Suprapubic skin (tissue), 4 donors: ENCODE measurements at regions not wholly inside any gene's neighbourhood (a gene's known extent, or its start where the extent isn't known, plus 50 kb on each side); places are given as distances from the start of the nearest gene placed in this dataset.

Experiments used
- DNase-seq, 2 donors: peaks; one replicate each; pipeline ENCODE4 v3.0.0-alpha.2; 2019; ENCODE audit warnings: low spot score in 2 of 2
- H3K27ac ChIP-seq: fragments of 200-600 bp; sonication (generic); one replicate; pipeline ENCODE4 v1.5.1; 2019
- H3K27me3 ChIP-seq: fragments of 200-600 bp; sonication (generic); one replicate; pipeline ENCODE4 v1.5.1; 2019
- H3K36me3 ChIP-seq: fragments of 200-600 bp; sonication (generic); one replicate; pipeline ENCODE4 v1.5.1; 2019
- H3K4me1 ChIP-seq: fragments of 200-600 bp; sonication (generic); one replicate; pipeline ENCODE4 v1.5.1; 2019
- H3K4me3 ChIP-seq: fragments of 200-600 bp; sonication (generic); one replicate; pipeline ENCODE4 v1.5.1; 2019; ENCODE audit warnings: mild to moderate bottlenecking
- H3K9me3 ChIP-seq: fragments of 200-600 bp; sonication (generic); one replicate; pipeline ENCODE4 v1.5.1; 2019
- EP300 ChIP-seq: sonication (generic); formaldehyde crosslinking; IDR thresholded peaks from one replicate; pipeline ENCODE4 v1.6.1; 2017; ENCODE audit warnings: antibody characterized with exemption
- POLR2A ChIP-seq, 2 donors: fragments of 450-650 bp; IDR thresholded peaks; one replicate each; pipeline ENCODE4 v1.6.1; 2017; ENCODE audit warnings: antibody characterized with exemption in 2 of 2, mild to moderate bottlenecking in 2 of 2, moderate library complexity in 2 of 2
- POLR2AphosphoS5 ChIP-seq, 3 donors: sonication (generic); formaldehyde crosslinking; IDR thresholded peaks; one replicate each; pipeline ENCODE4 v1.6.1; 2017; ENCODE audit warnings: antibody characterized with exemption in 3 of 3
- WGBS: methylation state at CpG from one replicate; pipeline ENCODE4 v1.1.5; 2018; 5-methylcytosine and 5-hydroxymethylcytosine counted together
- TF ChIP-seq, protein P1 (sequence below), 2 donors: fragments of 200-600 bp in 1 of 2; fragments of 450-650 bp in 1 of 2; sonication (generic) in 1 of 2; IDR thresholded peaks; one replicate each; pipeline ENCODE4 v1.5.1; 2016 to 2019; ENCODE audit warnings: antibody characterized with exemption in 2 of 2, mild to moderate bottlenecking in 1 of 2, moderate library complexity in 1 of 2

DNA sequence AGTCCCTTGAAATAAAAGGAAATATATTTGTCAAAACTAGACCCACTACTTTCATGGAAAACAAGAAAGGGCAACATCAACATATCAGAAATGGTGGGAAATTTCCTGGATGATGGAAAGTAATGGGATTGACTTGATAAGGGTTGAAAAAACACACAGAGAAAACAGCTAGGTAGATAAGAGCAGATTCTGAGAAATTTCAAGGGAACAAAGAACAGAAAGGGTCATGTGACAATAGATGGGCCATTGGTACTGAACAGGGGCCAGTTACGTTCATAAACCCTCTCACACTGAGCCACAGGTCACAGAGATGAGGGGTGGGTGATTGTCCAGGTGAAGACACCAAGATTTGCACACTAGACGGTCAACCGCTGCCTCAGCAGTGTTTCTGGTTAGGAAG lies 98.7 kb downstream of the QPCT start:
- H3K36me3 ChIP-seq: no peaks in the 10 kb centered on the region
- no peak for DNase-seq
- no peak overlapping the region for H3K27ac ChIP-seq
- WGBS: 97% methylated on average over 3 of the region's 3 CpGs
- no peaks in the 10 kb centered on the region for H3K9me3 ChIP-seq
- TF ChIP-seq, protein P1, sequence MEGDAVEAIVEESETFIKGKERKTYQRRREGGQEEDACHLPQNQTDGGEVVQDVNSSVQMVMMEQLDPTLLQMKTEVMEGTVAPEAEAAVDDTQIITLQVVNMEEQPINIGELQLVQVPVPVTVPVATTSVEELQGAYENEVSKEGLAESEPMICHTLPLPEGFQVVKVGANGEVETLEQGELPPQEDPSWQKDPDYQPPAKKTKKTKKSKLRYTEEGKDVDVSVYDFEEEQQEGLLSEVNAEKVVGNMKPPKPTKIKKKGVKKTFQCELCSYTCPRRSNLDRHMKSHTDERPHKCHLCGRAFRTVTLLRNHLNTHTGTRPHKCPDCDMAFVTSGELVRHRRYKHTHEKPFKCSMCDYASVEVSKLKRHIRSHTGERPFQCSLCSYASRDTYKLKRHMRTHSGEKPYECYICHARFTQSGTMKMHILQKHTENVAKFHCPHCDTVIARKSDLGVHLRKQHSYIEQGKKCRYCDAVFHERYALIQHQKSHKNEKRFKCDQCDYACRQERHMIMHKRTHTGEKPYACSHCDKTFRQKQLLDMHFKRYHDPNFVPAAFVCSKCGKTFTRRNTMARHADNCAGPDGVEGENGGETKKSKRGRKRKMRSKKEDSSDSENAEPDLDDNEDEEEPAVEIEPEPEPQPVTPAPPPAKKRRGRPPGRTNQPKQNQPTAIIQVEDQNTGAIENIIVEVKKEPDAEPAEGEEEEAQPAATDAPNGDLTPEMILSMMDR (IDR thresholded peaks at IDR 0.05): no peak
- no peak for TF ChIP-seq POLR2A (IDR thresholded peaks at IDR 0.05)
- no peak for TF ChIP-seq POLR2AphosphoS5 (IDR thresholded peaks at IDR 0.05)
- TF ChIP-seq EP300: no peak
- H3K27me3 ChIP-seq: no peaks in the 10 kb centered on the region
- no peak overlapping the region for H3K4me3 ChIP-seq
- no peaks in the 10 kb centered on the region for H3K4me1 ChIP-seq

- 85% methylated on average over 3 of the region's 3 CpGs for WGBS
- no peak for TF ChIP-seq EP300
- TF ChIP-seq POLR2AphosphoS5 (IDR thresholded peaks at IDR 0.05): no peak
- TF ChIP-seq, protein P1 (IDR thresholded peaks at IDR 0.05): no peak
- no peak for TF ChIP-seq POLR2A (IDR thresholded peaks at IDR 0.05)
- H3K27me3 ChIP-seq: no peaks in the 10 kb centered on the region
- no peaks in the 10 kb centered on the region for H3K36me3 ChIP-seq
- H3K4me1 ChIP-seq: no peaks in the 10 kb centered on the region
- H3K9me3 ChIP-seq: no peaks in the 10 kb centered on the region
- DNase-seq: no peak
- no peak overlapping the region for H3K27ac ChIP-seq
- no peak overlapping the region for H3K4me3 ChIP-seq
These were observed 103.0 kb downstream of the QPCT start for GRCh38 chr2:37447446-37447845.

GRCh38 chr2:37448342-37449120 lies 104.1 kb downstream of the QPCT start:
- Histone ChIP-seq H3K4me3 (no peak overlapping the region), H3K4me1 (no peaks in the 10 kb centered on the region), H3K9me3 (no peaks in the 10 kb centered on the region), H3K36me3 (no peaks in the 10 kb centered on the region), H3K27me3 (no peaks in the 10 kb centered on the region), H3K27ac (no peak overlapping the region)
- 86% methylated on average over 3 of the region's 3 CpGs for WGBS
- TF ChIP-seq EP300 (no peak), POLR2AphosphoS5 (IDR thresholded peaks at IDR 0.05) (no peak), POLR2A (IDR thresholded peaks at IDR 0.05) (no peak)
- TF ChIP-seq, protein P1 (IDR thresholded peaks at IDR 0.05): no peak
- no peak for DNase-seq

- Histone ChIP-seq H3K27me3 (no peaks in the 10 kb centered on the region), H3K4me3 (no peak overlapping the region), H3K4me1 (no peaks in the 10 kb centered on the region), H3K36me3 (no peaks in the 10 kb centered on the region), H3K27ac (no peak overlapping the region), H3K9me3 (no peaks in the 10 kb centered on the region)
- WGBS: 36% methylated on average over 8 of the region's 8 CpGs
- TF ChIP-seq EP300 (no peak), POLR2A (IDR thresholded peaks at IDR 0.05) (no peak), POLR2AphosphoS5 (IDR thresholded peaks at IDR 0.05) (no peak)
- TF ChIP-seq, protein P1 (IDR thresholded peaks at IDR 0.05): no peak
- DNase-seq: no peak
These were observed 105.4 kb downstream of the QPCT start for GRCh38 chr2:37449761-37450296.

DNA sequence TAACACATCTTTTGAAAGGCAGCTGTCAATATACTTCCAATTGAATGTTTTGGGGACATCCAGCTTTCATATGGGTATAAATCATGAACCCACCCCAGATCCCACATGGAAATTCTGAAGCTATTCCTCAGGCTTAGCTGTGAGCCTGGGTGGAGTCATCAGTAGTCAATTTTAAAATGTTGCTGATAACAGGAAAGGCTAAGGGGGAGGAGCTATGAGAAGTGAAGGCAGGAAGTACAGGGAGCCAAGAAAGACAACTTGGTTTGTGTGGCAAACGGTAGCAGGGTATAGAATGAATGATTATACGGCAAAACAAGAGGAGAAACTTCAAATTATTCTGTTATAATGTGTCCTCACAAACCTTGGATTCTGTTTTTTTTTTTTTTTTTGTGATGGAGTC lies 108.6 kb downstream of the QPCT start:
- Histone ChIP-seq H3K4me3 (no peak overlapping the region), H3K27ac (no peak overlapping the region), H3K9me3 (no peaks in the 10 kb centered on the region), H3K4me1 (peaks cover 11% of the 10 kb centered on the region), H3K36me3 (no peaks in the 10 kb centered on the region), H3K27me3 (no peaks in the 10 kb centered on the region)
- no peak for DNase-seq
- 68% methylated on average over 2 of the region's 2 CpGs for WGBS
- TF ChIP-seq, protein P1 (IDR thresholded peaks at IDR 0.05): no peak
- TF ChIP-seq POLR2A (IDR thresholded peaks at IDR 0.05): no peak
- no peak for TF ChIP-seq POLR2AphosphoS5 (IDR thresholded peaks at IDR 0.05)
- TF ChIP-seq EP300: no peak
